ENCODE measurements at regions not wholly inside any gene's neighbourhood (a gene's known extent, or its start where the extent isn't known, plus 50 kb on each side); places are given as distances from the start of the nearest gene placed in this dataset.

DNA sequence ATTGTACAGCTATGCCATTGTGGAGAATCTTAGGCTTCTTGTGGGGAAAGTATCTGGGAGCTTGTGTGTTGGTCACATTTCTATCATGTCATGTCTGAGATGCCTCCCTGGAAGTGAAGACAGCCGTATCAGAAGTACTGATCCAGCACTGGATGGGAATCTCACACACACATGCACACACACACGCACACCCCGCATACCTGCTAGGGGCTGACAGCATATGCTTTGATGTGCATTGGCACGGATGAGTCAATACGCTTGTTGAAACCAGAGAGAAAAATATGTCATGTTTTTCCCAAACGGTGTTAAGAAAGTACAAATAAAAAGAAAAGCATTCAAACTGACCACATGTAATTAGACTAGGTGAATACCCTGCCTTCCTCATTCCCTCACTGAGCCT lies 260.8 kb downstream of the KTN1 start:
- Mint-ChIP-seq H3K27ac (no peak overlapping the region), H3K27me3 (no peaks in the 10 kb centered on the region), H3K9me3 (ENCODE audit: low read depth) (no peaks in the 10 kb centered on the region), H3K36me3 (ENCODE audit: low read depth) (no peaks in the 10 kb centered on the region), H3K4me1 (no peaks in the 10 kb centered on the region), H3K4me3 (no peak overlapping the region)
- DNase-seq (no peak), ATAC-seq (no peak)
- CTCF ChIA-PET, result no interaction called here
- intact Hi-C loops (cut with DNase I, micrococcal nuclease), result no loop called here
- POLR2A ChIA-PET, result interaction anchor here (0.6 kb wide), 1 partner anchor 802 kb away, joined by 3 read pairs; no protein-coding TSS in a partner anchor

DNA sequence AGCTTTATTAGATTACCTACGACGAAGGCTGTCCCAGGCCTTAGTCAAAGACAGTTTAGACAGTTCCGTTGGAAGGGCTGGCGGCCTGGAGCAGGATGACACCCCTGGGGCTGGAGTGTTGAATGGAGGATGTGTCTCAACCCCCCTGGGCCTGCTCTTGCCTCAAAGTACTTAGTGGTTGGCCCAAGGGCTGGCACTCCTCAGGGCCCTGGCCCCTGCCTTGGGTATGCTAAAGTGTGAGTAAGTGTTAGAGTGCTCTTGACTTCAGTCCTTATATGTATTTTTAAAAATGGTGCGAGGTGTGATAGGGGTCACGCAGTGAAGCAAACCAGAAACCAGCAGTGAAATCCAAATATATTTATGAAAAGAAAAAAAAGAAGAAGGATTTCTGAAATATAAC lies 261.6 kb downstream of the KTN1 start:
- no peaks in the 10 kb centered on the region for H3K9me3 Mint-ChIP-seq (ENCODE audit: low read depth)
- no peak overlapping the region for H3K27ac Mint-ChIP-seq
- H3K4me1 Mint-ChIP-seq, result no peaks in the 10 kb centered on the region
- no peak overlapping the region for H3K4me3 Mint-ChIP-seq
- H3K27me3 Mint-ChIP-seq, result no peaks in the 10 kb centered on the region
- no peak for DNase-seq
- intact Hi-C loops (cut with DNase I, micrococcal nuclease), result no loop called here
- CTCF ChIA-PET, result no interaction called here
- POLR2A ChIA-PET, result no interaction called here
- no peak for ATAC-seq
- H3K36me3 Mint-ChIP-seq (ENCODE audit: low read depth), result no peaks in the 10 kb centered on the region

- intact Hi-C loops (cut with DNase I, micrococcal nuclease), result no loop called here
Measured at GRCh38 chr14:55843718-55844403, 263.9 kb downstream of the KTN1 start.

GRCh38 chr14:55845963-55846825 lies 266.2 kb downstream of the KTN1 start:
- Mint-ChIP-seq H3K4me1 (peaks cover 3% of the 10 kb centered on the region), H3K9me3 (ENCODE audit: low read depth) (no peaks in the 10 kb centered on the region), H3K36me3 (ENCODE audit: low read depth) (no peaks in the 10 kb centered on the region), H3K27me3 (peaks cover 4% of the 10 kb centered on the region), H3K4me3 (no peak overlapping the region), H3K27ac (no peak overlapping the region)
- ChIA-PET POLR2A (no interaction called here), CTCF (interaction anchor here (0.6 to 1.3 kb wide), 2 partner anchors 494 to 589 kb away, joined by 3 read pairs; no protein-coding TSS in a partner anchor)
- peak; percentile 7 for DNase-seq
- ATAC-seq, result no peak
- intact Hi-C loops (cut with DNase I, micrococcal nuclease), result no loop called here

More at GRCh38 chr14:55843718-55844403, 263.9 kb downstream of the KTN1 start:
- POLR2A ChIA-PET, result no interaction called here
- no peaks in the 10 kb centered on the region for H3K27me3 Mint-ChIP-seq
- CTCF ChIA-PET, result interaction anchor here (0.7 to 1.2 kb wide), 3 partner anchors 14 to 213 kb away, joined by 3 to 4 read pairs (median 3); no protein-coding TSS in a partner anchor
- DNase-seq (no peak), ATAC-seq (no peak)
- H3K4me1 Mint-ChIP-seq, result peaks cover 3% of the 10 kb centered on the region
- H3K36me3 Mint-ChIP-seq (ENCODE audit: low read depth), result no peaks in the 10 kb centered on the region
- no peaks in the 10 kb centered on the region for H3K9me3 Mint-ChIP-seq (ENCODE audit: low read depth)
- H3K4me3 Mint-ChIP-seq, result no peak overlapping the region
- no peak overlapping the region for H3K27ac Mint-ChIP-seq

GRCh38 chr14:55846826-55847446 lies 266.9 kb downstream of the KTN1 start:
- intact Hi-C loops (cut with DNase I, micrococcal nuclease), result no loop called here
- CTCF ChIA-PET, result no interaction called here

DNA sequence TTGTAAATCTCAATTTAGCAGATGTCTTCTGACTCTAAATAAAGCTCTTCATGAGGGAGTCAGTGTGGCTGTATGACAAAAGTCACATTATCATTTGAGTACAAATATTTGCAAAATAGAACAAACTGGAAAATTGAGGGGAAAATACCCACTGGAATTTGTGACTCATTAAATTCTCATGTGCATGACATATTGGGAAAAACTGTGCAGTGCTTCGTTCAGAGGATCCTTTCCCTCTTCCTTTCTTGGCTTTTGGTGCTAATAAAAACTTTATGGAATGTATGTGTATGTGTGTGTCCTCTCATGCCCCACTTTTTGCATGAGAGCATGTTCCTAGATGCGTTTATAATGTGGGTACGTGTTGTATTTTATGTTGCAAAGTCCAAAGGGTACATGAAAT lies 267.8 kb downstream of the KTN1 start:
- DNase-seq, result no peak
- Mint-ChIP-seq H3K36me3 (ENCODE audit: low read depth) (no peaks in the 10 kb centered on the region), H3K4me1 (peaks cover 3% of the 10 kb centered on the region), H3K9me3 (ENCODE audit: low read depth) (no peaks in the 10 kb centered on the region), H3K4me3 (no peak overlapping the region), H3K27me3 (peaks cover 4% of the 10 kb centered on the region), H3K27ac (no peak overlapping the region)
- ATAC-seq, result no peak
- intact Hi-C loops (cut with DNase I, micrococcal nuclease), result no loop called here
- ChIA-PET CTCF (no interaction called here), POLR2A (no interaction called here)

More at GRCh38 chr14:55846826-55847446, 266.9 kb downstream of the KTN1 start:
- Mint-ChIP-seq H3K9me3 (ENCODE audit: low read depth) (no peaks in the 10 kb centered on the region), H3K4me3 (no peak overlapping the region), H3K36me3 (ENCODE audit: low read depth) (no peaks in the 10 kb centered on the region), H3K4me1 (peaks cover 3% of the 10 kb centered on the region), H3K27me3 (peaks cover 4% of the 10 kb centered on the region), H3K27ac (no peak overlapping the region)
- DNase-seq (no peak), ATAC-seq (no peak)
- POLR2A ChIA-PET, result no interaction called here

DNA sequence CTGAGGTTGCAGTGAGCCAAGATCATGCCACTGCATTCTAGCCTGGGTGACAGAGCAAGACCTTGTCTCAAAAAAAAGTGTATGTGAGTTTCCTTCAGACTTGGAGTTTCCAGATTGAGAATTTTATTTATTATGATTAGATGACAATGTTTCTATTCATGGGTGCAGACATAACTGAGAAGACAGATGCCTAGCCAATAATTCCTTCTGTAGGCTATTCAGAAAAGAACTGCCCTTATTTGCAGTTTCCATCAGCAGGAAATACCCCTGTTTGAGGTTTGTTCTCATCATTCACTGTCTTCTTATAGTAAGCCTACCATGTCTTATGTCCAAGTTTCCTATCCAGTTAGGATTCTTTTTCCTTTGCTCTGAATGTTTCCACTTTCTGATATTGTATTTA lies 269.0 kb downstream of the KTN1 start:
- Mint-ChIP-seq H3K27me3 (peaks cover 4% of the 10 kb centered on the region), H3K27ac (no peak overlapping the region), H3K4me1 (peaks cover 3% of the 10 kb centered on the region), H3K4me3 (no peak overlapping the region), H3K36me3 (ENCODE audit: low read depth) (no peaks in the 10 kb centered on the region), H3K9me3 (ENCODE audit: low read depth) (no peaks in the 10 kb centered on the region)
- DNase-seq (no peak), ATAC-seq (no peak)
- ChIA-PET CTCF (no interaction called here), POLR2A (no interaction called here)
- intact Hi-C loops (cut with DNase I, micrococcal nuclease), result no loop called here

DNA sequence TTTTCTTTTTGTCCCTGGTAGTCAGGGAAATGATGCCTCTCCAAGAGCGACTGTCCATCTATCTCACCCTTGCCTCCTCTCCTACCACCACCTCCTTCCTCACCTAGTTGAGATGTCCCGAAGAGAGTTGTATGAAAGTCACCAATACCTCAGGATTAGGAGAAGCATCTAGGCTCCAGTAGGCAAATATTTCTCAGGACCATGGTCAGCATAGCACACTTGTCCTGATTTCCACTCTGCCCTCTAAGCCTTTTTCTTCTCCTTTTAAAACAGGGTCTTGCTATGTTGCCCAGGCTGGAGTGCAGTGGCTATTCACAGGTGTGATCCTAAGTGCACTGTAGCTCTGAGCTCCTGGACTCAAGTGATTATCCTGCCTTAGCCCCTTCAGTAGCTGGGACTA lies 268.4 kb upstream of the PELI2 start:
- CTCF ChIA-PET, result no interaction called here
- DNase-seq (no peak), ATAC-seq (no peak)
- H3K4me3 Mint-ChIP-seq, result no peak overlapping the region
- H3K27me3 Mint-ChIP-seq, result peaks cover 4% of the 10 kb centered on the region
- H3K27ac Mint-ChIP-seq, result no peak overlapping the region
- peaks cover 3% of the 10 kb centered on the region for H3K4me1 Mint-ChIP-seq
- no peaks in the 10 kb centered on the region for H3K9me3 Mint-ChIP-seq (ENCODE audit: low read depth)
- POLR2A ChIA-PET, result no interaction called here
- intact Hi-C loops (cut with DNase I, micrococcal nuclease), result no loop called here
- no peaks in the 10 kb centered on the region for H3K36me3 Mint-ChIP-seq (ENCODE audit: low read depth)

GRCh38 chr14:55850825-55851241 lies 267.4 kb upstream of the PELI2 start:
- intact Hi-C loops (cut with DNase I, micrococcal nuclease), result no loop called here
- peaks cover 3% of the 10 kb centered on the region for H3K4me1 Mint-ChIP-seq
- peaks cover 4% of the 10 kb centered on the region for H3K27me3 Mint-ChIP-seq
- H3K4me3 Mint-ChIP-seq, result no peak overlapping the region
- DNase-seq (no peak), ATAC-seq (no peak)
- CTCF ChIA-PET, result interaction anchor here (0.9 to 1.0 kb wide), 2 partner anchors 24 to 73 kb away, joined by 3 read pairs; no protein-coding TSS in a partner anchor
- no peaks in the 10 kb centered on the region for H3K36me3 Mint-ChIP-seq (ENCODE audit: low read depth)
- no peaks in the 10 kb centered on the region for H3K9me3 Mint-ChIP-seq (ENCODE audit: low read depth)
- POLR2A ChIA-PET, result no interaction called here
- H3K27ac Mint-ChIP-seq, result no peak overlapping the region

DNA sequence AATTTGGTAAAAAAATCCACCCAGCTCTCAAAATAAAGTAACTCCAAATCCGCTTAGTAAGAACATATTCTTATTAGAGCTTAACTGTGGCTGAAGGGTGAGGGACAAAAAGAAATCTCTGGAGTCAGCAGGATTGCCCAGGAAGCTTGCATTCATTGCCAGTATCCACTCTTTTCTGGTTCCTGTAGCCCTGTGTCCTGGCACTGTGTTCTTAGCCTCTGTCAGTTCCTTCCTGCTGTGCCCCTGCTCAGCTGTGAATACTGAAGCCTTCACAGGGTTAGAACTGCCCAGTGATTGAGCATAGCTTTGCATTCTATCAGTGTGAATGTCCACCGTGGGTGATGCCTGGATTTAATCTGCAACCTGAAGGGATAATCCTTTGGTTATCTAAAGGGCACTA lies 266.9 kb upstream of the PELI2 start:
- CTCF ChIA-PET, result no interaction called here
- no peak for ATAC-seq
- Mint-ChIP-seq H3K9me3 (ENCODE audit: low read depth) (no peaks in the 10 kb centered on the region), H3K27ac (no peak overlapping the region), H3K27me3 (peaks cover 4% of the 10 kb centered on the region), H3K36me3 (ENCODE audit: low read depth) (no peaks in the 10 kb centered on the region), H3K4me3 (no peak overlapping the region), H3K4me1 (peaks cover 3% of the 10 kb centered on the region)
- POLR2A ChIA-PET, result no interaction called here
- intact Hi-C loops (cut with DNase I, micrococcal nuclease), result no loop called here
- DNase-seq, result no peak

DNA sequence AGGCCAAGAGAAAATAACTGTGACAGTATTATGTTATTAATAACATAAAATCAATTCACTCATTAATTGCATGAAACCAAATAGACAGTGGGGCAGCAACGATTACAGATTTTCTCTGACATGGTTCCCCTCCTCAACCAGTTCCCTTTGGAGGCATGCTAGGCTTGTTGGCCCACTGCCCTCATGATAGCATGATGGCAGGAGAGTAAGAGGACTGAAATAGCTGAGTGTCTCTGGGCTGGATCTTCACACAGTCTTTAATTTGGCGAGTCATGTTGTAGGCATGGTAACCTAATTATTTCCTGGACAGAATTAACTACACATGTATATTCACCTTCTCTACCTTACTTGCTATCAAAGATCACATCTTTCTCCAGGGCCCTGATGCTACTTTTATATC lies 266.2 kb upstream of the PELI2 start:
- DNase-seq (no peak), ATAC-seq (no peak)
- Mint-ChIP-seq H3K36me3 (ENCODE audit: low read depth) (no peaks in the 10 kb centered on the region), H3K27me3 (peaks cover 4% of the 10 kb centered on the region), H3K27ac (no peak overlapping the region), H3K9me3 (ENCODE audit: low read depth) (no peaks in the 10 kb centered on the region), H3K4me1 (peaks cover 3% of the 10 kb centered on the region), H3K4me3 (no peak overlapping the region)
- intact Hi-C loops (cut with DNase I, micrococcal nuclease), result no loop called here
- POLR2A ChIA-PET, result no interaction called here
- CTCF ChIA-PET, result no interaction called here

DNA sequence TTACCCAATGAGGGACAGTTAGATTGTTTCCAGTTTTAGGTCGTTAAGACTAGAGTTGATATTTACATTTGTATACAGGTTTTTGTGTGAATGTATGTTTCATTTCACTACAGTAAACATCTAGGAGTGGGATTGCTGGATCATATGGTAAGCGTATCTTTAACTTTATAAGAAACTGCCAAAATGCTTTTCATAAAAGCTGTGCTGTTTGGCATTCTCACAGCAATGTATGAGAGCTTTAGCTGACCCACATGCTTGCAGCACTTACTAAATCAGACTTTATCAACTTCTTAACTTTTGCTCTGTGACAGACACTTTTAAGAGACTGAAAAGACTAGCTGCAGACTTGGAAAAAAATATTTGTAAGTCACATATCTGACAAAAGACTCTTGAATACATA lies 262.5 kb upstream of the PELI2 start:
- DNase-seq, result no peak
- no peak for ATAC-seq
- ChIA-PET POLR2A (no interaction called here), CTCF (interaction anchor here (1.0 kb wide), 1 partner anchor 124 kb away, joined by 3 read pairs; no protein-coding TSS in a partner anchor)
- Mint-ChIP-seq H3K4me1 (no peaks in the 10 kb centered on the region), H3K9me3 (ENCODE audit: low read depth) (peaks cover 18% of the 10 kb centered on the region), H3K27ac (no peak overlapping the region), H3K4me3 (no peak overlapping the region), H3K27me3 (peaks cover 3% of the 10 kb centered on the region), H3K36me3 (ENCODE audit: low read depth) (peaks cover 4% of the 10 kb centered on the region)
- intact Hi-C loops (cut with DNase I, micrococcal nuclease), result no loop called here
